ENCODE measurements at regions not wholly inside any gene's neighbourhood (a gene's known extent, or its start where the extent isn't known, plus 50 kb on each side); places are given as distances from the start of the nearest gene placed in this dataset.

- no peak for DNase-seq
Observed at GRCh38 chr18:47593744-47594472, 336.6 kb downstream of the SMAD2 start.

DNA sequence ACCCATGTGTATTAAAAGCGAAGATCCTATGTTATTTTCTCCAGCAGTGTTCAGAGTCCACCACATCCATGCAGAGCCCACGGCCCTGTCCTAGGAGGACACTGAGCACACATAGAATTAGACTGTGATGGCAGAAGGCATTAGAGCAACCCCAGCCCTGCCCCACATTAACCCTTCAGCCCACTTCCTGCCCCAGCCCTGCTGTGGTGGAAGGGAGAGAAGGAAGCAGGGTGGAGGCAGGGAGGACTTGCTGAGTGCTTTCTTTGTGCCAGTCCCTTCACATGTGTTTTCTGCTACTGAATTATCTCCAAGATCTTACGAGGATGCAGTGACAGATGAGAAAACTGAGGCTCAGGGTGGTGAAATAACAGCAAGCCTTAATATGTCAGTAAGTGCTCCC is 339.0 kb downstream of the SMAD2 start:
- DNase-seq = no peak

DNA sequence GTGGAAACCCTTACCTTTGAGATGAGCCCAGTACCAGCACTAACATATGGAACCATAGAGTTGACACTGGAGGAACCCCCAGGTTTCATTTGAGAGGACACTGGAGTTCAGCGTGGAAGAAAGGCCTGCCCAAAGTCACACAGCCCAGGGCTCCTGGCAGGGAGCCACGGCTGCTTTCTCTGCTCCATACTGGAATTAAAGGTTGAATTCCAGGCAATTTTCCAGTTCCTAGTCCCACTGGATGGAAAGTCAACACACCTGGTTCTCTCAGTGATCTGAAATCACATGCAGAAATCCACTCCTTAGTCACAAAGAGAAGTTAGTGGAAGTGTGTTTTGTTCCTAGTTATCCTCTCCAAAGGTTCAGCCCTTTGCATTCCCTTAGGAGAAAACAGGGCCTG is 336.1 kb upstream of the SKOR2 start:
- DNase-seq = no peak

DNA sequence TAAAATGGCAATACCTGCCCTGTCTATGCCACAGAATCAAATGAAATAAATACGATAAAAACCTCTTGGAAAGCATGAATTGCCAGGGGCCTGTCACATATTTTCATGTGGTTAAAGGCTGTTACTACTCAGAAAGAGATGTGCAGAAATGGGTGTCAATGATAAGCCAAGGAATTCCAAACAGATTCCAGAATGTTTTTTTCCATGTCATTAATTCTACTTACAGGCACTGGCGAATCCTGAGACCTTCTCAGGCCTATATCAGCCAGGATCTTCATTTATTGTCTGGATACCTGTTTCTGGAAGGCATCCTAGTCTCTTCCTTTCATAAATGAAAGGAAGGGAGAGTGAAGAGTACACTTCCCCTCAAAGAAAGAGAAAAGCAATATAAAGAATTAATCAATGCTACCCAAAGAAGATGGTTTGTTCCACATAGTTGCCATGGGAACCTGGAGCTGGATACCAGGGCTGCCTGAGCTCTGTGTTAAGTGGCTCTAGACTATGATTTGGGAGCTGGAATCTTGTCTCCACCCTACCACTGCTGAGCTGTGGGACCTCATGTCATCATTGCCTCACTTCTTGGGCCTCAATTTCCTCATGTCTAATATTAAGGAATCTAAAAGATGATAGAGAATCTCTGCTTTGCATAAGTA is 335.1 kb upstream of the SKOR2 start:
- DNase-seq = no peak

DNA sequence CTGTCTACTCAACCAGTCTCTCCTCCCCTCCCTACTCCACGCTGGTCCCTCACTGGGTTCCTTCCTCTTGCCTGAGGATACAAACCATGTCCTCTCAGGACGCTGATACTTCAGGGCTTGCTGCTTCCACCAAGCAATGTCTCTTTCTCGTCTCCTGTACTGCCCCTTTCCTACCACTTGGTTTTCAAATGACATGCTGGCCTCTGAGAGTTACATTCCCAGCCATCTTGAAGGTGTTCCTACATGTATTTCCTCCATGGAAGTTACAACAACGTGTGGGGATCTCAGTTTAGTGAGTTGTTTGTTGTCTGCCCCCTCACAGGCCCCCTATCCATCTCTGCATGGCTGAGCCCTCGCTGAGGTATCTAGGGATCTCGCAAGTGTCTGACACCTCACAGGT is 334.5 kb upstream of the SKOR2 start:
- no peak for DNase-seq

DNA sequence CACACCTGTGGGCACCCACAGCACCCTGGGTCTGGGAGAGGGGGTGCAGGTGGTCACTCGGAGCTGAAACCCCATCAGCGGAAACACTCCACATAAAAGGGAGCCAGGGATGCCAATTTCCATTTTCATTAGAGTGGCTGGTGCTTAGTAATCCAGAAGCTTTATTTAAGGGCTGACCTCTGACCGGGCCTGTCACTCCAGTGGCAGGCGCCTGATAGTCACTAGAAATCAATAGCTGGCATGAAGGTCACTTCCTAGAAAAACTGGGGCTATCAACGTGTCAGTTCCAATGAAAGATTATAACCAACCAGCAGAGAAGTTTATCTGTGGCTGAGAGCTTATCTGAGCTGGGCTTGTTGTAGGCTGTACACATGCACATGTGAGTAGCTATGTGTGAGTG is 333.7 kb upstream of the SKOR2 start:
- no peak for DNase-seq

GRCh38 chr18:47582093-47582492 is 330.6 kb upstream of the SKOR2 start:
- DNase-seq = no peak

DNA sequence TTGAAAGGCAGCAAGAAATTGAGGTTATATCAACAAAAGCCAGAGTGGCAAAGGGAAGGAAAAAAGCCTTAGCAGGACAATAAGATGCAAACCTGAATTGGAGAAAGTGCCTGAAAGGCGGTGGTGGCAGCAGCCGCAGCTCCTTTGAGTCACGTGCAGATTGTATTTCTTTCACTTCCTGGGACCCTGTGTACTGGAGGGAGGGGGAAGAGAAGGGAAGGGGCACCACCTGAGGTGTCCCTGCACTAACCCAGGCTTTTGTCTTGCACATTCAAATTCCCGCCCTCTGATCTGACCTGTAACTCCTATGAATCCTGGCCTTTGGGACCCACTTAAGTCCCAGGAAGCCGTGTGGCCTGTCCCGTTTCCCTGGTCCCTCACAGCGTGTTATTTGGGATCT is 326.1 kb upstream of the SKOR2 start:
- DNase-seq = no peak

DNA sequence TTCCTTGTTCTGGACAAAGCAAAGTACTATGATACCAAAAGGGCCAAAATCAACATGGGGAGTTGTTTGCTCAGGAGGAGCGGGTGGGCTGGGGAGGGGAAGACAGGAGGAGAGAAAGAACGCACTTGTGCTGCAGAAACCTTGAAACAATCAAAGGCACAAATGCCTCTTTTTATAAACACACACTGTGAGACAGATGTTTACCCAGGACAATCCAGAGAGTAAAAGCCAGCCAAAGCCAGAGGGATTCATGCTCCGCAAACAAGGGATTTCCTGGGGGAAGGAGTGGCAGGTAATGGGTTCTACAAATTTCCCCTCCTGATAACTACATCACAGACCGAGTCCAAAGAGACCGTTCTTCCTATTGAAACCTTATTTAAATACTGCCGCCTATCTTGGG is 323.5 kb upstream of the SKOR2 start:
- no peak for DNase-seq

DNA sequence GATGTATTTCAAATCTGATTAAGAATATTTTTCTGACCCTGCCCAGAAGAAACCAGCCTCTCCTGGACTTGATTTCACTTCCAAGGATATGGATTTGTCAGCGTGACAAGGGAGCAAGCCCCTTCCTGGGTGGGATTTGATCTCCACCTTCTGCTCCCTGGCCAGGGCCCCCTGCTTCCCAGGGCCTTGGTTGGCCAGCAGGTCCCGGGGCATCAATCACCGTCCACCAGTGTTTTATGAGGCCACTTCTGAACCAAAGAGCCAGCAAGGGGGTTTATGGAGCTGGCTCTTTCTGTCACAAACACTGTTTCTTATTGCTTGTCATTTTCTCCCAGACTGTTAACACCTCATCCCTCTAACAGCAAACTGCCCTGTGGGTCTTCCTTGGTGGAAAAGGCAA is 320.5 kb upstream of the SKOR2 start:
- DNase-seq = no peak

DNA sequence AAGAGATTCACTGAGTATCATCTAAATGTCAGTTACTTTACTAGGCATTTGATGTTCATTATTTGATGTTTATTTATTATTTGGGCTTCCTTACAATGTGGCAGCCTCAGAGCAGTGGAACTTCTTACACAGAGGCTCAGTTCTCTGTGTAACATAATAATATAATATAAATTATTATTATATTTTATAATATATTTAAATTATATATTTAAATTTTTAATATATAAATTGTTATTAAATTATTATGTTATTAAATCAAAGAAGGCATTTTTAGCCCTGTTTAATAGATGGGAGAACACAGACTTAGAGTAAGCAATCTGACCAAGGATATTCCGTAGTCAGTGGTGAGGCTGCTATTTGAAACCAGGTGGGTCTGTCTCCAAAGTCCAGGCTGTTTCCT is 315.3 kb upstream of the SKOR2 start:
- no peak for DNase-seq

GRCh38 chr18:47560723-47561715 is 309.6 kb upstream of the SKOR2 start:
- no peak for DNase-seq

DNA sequence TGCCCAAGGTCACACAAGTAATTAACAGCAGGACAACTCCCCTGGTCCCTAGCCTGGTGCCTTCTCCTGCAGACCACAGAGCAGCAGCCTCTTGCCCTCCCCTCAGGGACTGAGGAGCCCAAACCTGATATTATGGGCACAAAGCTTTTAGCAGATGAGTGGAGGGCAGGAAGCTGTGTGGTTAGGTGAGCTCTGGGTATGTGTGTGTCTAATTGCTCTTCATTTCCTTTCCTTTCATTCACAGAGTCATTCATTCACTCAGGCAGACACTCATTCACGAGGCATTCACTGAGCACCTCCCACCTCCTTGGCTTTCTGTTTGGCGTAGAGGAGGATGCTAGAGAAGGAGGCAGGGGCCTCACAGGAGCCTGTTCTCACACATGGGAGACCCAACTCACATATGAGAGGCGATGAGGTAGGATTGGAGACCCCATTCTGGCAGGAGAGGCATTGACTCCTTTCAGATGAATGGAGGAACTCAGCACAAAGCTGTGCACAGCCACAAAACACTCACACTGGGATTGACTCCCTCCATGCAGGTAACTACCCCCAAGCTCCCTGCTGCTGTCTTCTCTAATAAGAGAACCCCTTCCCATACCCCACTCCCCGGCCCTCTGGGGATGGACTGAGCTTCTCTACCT is 306.8 kb upstream of the SKOR2 start:
- DNase-seq = no peak

GRCh38 chr18:47557160-47557559 is 305.7 kb upstream of the SKOR2 start:
- no peak for DNase-seq

GRCh38 chr18:47552783-47553182 is 301.3 kb upstream of the SKOR2 start:
- no peak for DNase-seq

DNA sequence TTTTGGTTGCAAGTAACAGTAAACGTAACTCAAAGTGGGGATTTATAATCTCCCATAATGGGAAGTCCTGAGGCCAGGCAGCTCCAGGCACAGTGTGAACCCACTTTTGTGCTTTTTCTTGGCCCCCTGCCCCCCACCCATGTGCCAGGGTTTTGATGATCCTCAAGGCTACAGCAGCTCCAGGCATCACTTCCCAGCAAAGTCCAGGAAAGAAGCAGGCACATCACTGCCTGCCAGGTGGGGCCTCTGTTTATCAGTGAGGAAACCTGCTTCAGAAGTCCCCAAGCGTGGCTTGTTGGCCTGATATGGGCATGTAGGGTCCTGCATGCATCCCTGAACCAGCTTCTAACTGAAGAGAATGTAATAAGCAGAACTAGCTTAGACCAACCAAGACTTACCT is 299.2 kb upstream of the SKOR2 start:
- DNase-seq = no peak

DNA sequence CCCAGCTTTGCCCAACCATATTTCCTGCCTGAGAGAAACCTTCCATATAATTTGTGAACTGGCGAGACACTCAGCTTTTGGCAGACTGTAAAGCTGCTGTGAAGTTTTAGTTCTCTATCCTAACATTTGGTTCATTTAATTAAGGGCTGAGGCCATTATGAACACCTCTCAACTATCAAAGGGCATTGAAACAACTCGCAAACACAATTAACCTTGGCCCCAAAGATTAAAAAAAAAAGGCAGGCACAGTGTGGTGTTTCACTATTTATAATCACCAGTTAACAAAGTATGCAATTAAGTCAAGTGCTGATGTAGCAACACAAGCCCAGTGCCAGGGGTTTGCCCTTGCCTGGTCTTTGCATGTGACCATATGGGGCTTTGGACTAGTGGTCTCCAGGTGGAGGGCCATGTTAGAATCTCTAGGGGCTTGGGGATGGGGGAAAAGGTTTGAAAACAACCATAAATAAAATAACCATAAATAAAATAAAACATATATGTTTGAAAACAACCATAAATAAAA is 297.6 kb upstream of the SKOR2 start:
- no peak for DNase-seq

- DNase-seq = no peak
Observed at GRCh38 chr18:47547539-47548202, 296.2 kb upstream of the SKOR2 start.

- no peak for DNase-seq
Observed at GRCh38 chr18:47545613-47546012, 294.2 kb upstream of the SKOR2 start.

- DNase-seq = no peak
Observed at GRCh38 chr18:47543080-47543479, 291.6 kb upstream of the SKOR2 start.

DNA sequence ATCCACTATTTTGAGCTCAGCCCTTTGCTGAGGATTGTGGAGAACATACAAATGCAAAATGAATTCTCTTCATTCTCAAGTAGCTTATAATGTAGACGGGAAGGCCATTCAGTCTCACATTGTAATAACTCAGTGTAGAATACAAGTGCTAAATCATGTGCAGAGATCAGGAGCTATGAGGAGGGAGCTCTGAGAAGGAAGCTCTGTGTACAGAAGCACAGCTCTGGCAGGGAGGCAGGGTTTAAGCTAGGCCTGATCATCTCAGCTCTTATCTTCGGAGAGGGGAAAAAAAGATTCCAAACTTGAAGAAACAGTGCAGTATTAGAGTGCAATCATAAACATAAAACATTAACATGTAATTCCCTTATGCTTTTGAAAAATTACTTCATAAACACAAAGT is 291.1 kb upstream of the SKOR2 start:
- no peak for DNase-seq

DNA sequence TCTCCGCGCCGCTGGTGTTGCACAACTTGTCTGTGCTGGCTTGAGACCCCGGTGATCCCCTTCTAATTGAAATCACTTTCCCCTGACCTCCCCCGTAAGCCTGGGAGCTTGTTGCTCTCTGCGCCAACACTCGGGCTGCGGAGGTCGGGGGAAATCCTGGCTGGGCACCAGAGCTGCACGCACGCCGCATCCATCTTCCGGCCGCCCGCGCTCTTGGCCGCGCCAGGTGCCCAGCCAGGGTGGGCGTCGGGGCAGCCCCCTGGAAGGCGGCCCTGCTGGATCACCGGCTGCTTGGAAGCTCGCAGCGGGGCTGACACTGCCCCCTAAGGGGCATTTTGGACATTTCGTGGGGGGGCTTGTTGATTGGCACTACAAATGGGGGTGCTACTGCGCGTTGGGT is 280.3 kb upstream of the SKOR2 start:
- no peak for DNase-seq

Measured in activated CD4-positive, alpha-beta T cell treated with anti-CD3 and anti-CD28 coated beads for 4 hours (primary cell).